Lower lobe of right lung (tissue), 2 donors: ENCODE measurements at regions not wholly inside any gene's neighbourhood (a gene's known extent, or its start where the extent isn't known, plus 50 kb on each side); places are given as distances from the start of the nearest gene placed in this dataset.
A peak's percentile ranks its signal among the peaks of the same experiment; 100 is the strongest.

Experiments used
- ATAC-seq, 2 donors: fragments of 200-7000 bp; cut with Tn5 transposase; one replicate each; pipeline ENCODE4 v1.9.1; 2020 to 2022; ENCODE audit warnings: mild to moderate bottlenecking in 2 of 2, moderate library complexity in 2 of 2
- DNase-seq: peaks from one replicate; pipeline ENCODE4 v3.0.0-alpha.2; 2020
- H3K27ac ChIP-seq: fragments of 200-600 bp; one replicate; pipeline ENCODE4 v1.8.0; 2022
- H3K27me3 ChIP-seq: fragments of 200-600 bp; one replicate; pipeline ENCODE4 v1.8.0; 2022; ENCODE audit warnings: low read depth
- H3K36me3 ChIP-seq: fragments of 200-600 bp; one replicate; pipeline ENCODE4 v1.8.0; 2022; ENCODE audit warnings: mild to moderate bottlenecking
- H3K4me1 ChIP-seq: fragments of 200-600 bp; one replicate; pipeline ENCODE4 v1.8.0; 2022
- H3K4me3 ChIP-seq: fragments of 200-600 bp; one replicate; pipeline ENCODE4 v1.8.0; 2022; ENCODE audit warnings: mild to moderate bottlenecking
- H3K9me3 ChIP-seq: fragments of 200-600 bp; one replicate; pipeline ENCODE4 v1.8.0; 2022
- intact Hi-C: fragments of 100-400 bp; cut with DNase I; formaldehyde crosslinking; loops from one replicate; pipeline ENCODE4 v1.11.0; 2022
- TF ChIP-seq, protein P1 (sequence below): fragments of 200-600 bp; IDR thresholded peaks from one replicate; pipeline ENCODE4 v1.8.0; 2022; ENCODE audit warnings: antibody characterized with exemption, mild to moderate bottlenecking
- donor health status: DM: no; HTN: yes; CAD: no; lungs with severe emphysema.

DNA sequence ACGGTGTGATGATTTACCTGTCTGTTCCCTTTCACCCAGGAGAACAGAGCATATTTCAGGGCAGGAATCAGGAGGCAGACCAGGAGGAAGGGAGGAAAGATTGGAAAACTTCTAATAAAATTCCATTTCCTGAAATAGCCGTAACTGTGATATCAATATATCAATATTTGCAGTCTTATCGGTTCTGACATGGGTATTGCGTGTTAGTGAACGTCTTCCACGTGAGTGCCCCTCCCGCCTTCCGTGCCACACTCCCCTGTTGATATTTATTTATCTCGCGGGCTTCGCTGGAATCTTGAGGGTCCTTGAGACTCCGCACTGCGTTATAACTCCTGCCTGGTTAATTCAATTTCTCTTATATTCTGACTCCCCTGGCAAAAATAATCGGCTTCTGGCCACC lies 1160.4 kb downstream of the BRD1 start:
- TF ChIP-seq, protein P1, sequence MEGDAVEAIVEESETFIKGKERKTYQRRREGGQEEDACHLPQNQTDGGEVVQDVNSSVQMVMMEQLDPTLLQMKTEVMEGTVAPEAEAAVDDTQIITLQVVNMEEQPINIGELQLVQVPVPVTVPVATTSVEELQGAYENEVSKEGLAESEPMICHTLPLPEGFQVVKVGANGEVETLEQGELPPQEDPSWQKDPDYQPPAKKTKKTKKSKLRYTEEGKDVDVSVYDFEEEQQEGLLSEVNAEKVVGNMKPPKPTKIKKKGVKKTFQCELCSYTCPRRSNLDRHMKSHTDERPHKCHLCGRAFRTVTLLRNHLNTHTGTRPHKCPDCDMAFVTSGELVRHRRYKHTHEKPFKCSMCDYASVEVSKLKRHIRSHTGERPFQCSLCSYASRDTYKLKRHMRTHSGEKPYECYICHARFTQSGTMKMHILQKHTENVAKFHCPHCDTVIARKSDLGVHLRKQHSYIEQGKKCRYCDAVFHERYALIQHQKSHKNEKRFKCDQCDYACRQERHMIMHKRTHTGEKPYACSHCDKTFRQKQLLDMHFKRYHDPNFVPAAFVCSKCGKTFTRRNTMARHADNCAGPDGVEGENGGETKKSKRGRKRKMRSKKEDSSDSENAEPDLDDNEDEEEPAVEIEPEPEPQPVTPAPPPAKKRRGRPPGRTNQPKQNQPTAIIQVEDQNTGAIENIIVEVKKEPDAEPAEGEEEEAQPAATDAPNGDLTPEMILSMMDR = no peak
- no peak for DNase-seq
- H3K36me3 ChIP-seq = no peaks in the 10 kb centered on the region
- no peak for ATAC-seq
- intact Hi-C loops = no loop called here
- no peaks in the 10 kb centered on the region for H3K4me1 ChIP-seq
- H3K27ac ChIP-seq = no peak overlapping the region
- no peaks in the 10 kb centered on the region for H3K27me3 ChIP-seq
- no peak overlapping the region for H3K4me3 ChIP-seq
- peaks cover 17% of the 10 kb centered on the region for H3K9me3 ChIP-seq

DNA sequence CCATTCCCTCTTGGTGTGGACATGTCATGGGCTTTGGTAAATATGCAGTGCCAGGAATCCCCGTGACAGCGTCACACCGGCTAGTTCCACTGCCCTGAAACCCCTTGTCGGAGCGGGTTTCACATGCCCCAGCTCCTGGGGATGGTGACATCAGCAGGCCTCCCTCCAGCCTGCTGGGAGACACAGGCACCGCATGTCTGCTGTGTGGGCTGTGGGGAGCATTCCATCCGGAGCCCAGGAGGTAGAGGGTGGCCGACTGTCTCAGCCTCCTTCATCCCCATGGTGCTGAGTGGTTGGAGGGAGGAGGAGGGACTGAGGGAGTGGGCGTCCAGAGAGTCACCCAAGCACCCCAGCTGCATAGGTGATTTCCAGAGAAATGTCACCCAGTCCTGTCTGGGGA lies 1161.1 kb downstream of the BRD1 start:
- Histone ChIP-seq H3K27me3 (no peaks in the 10 kb centered on the region), H3K36me3 (no peaks in the 10 kb centered on the region), H3K27ac (no peak overlapping the region), H3K9me3 (peaks cover 11% of the 10 kb centered on the region), H3K4me1 (no peaks in the 10 kb centered on the region), H3K4me3 (no peak overlapping the region)
- intact Hi-C loops = no loop called here
- DNase-seq (no peak), ATAC-seq (no peak)
- TF ChIP-seq, protein P1 = no peak

DNA sequence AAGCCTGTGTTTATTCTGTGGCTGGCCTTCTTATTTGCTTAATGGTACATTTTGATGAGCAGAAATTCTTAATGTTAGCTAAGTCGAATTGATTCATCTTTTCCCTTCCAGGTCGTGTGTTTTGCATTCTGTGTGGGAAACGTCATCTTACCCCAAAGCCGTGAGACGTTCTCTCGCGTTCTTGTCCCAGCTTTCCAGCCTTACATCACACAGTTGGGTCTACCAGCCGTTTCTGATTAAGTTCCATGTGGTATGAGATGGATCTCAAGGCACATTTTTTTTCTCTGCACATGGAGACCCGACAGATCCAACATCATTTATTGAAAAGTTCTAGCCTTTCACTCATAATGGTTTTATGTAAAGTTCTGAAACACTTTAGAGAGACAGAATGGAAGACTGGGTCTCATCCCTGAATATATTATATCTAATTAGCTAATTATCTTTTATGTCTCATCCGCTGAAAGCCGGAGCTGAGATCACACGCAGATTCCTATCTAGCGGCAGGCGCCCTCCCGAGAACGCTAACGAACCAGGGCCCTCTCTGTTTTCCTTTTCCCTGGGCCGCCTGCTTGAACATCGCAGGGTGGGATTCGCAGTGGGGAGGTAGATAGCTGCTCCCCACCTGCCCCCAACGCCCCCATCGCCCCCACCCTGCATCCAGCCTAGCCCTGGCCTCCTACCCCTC lies 1162.2 kb downstream of the BRD1 start:
- no peak overlapping the region for H3K4me3 ChIP-seq
- ATAC-seq (no peak), DNase-seq (no peak)
- no peaks in the 10 kb centered on the region for H3K4me1 ChIP-seq
- no peaks in the 10 kb centered on the region for H3K27me3 ChIP-seq
- no peaks in the 10 kb centered on the region for H3K36me3 ChIP-seq
- intact Hi-C loops = no loop called here
- H3K9me3 ChIP-seq = peaks cover 11% of the 10 kb centered on the region
- TF ChIP-seq, protein P1 = no peak
- H3K27ac ChIP-seq = no peak overlapping the region

DNA sequence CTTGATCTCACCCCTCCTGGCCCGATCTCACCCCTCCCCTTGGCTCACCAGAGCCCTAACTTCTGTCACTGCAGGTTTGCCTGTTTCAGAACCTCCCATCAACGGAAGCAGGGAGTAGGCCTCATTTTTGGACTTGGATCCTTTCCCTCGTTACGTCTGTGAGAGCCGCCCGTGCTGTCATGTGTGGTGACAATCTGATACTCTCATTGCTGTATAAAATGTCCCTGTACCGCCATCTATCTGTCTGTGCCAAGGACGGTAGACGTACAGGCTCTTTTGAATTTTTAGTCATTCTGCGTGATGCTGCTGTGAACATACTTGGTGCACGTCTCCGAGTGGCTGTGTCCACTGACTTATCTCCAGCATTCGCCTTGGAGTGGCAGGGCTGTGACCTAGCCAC lies 1163.1 kb downstream of the BRD1 start:
- no peak for DNase-seq
- TF ChIP-seq, protein P1 = no peak
- H3K36me3 ChIP-seq = no peaks in the 10 kb centered on the region
- H3K27ac ChIP-seq = no peak overlapping the region
- H3K27me3 ChIP-seq = no peaks in the 10 kb centered on the region
- ATAC-seq = no peak
- H3K4me1 ChIP-seq = no peaks in the 10 kb centered on the region
- no peak overlapping the region for H3K4me3 ChIP-seq
- peaks cover 11% of the 10 kb centered on the region for H3K9me3 ChIP-seq
- intact Hi-C loops = no loop called here

DNA sequence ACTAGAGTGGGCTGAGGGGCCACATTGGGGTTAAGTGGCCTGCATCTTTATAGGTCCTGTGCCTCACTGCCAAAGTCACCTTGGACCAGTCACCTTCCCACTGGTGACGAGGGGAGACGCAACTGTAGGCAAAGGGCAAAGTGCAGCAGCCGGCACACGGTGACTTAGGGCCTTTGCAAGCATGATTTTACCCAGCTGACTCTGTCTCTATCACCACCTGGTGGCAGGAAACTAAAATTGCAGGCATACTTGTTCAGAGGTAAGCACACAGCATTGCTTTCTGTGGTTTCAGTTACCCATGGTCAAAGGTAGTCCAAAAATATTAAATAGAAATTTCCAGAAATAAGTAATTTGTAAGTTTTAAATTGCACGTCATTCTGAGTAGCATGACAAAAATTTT lies 1164.4 kb downstream of the BRD1 start:
- TF ChIP-seq, protein P1 = peak; percentile 24
- no peak for DNase-seq
- H3K9me3 ChIP-seq = peaks cover 11% of the 10 kb centered on the region
- H3K27me3 ChIP-seq = no peaks in the 10 kb centered on the region
- ATAC-seq = no peak
- H3K4me3 ChIP-seq = no peak overlapping the region
- H3K27ac ChIP-seq = no peak overlapping the region
- H3K36me3 ChIP-seq = no peaks in the 10 kb centered on the region
- H3K4me1 ChIP-seq = no peaks in the 10 kb centered on the region
- intact Hi-C loops = no loop called here
